CD4-positive, CD25-positive, alpha-beta regulatory T cell (primary cell): ENCODE measurements at regions not wholly inside any gene's neighbourhood (a gene's known extent, or its start where the extent isn't known, plus 50 kb on each side); places are given as distances from the start of the nearest gene placed in this dataset.

Experiments
- ATAC-seq, 2 donors: fragments of 150-1000 bp; cut with Tn5 transposase; one replicate each; pipeline ENCODE4 v1.10.0; 2021; ENCODE audit warnings: low read depth in 2 of 2, moderate number of reproducible peaks in 2 of 2, moderate library complexity in 1 of 2
- DNase-seq, 3 donors: peaks; one replicate each; pipeline versions ENCODE4 v3.0.0 to v3.0.0-alpha.2; 2012 to 2022; ENCODE audit warnings: mixed read lengths in 1 of 3
- H3K27ac ChIP-seq: one replicate; pipeline ENCODE4 v1.7.0; 2013; ENCODE audit warnings: mild to moderate bottlenecking, low read length; ENCODE audit not compliant: insufficient read depth, poor library complexity, severe bottlenecking
- H3K27me3 ChIP-seq: one replicate; pipeline ENCODE4 v1.7.0; 2013; ENCODE audit warnings: low read length; ENCODE audit not compliant: control insufficient read depth, insufficient read depth
- H3K36me3 ChIP-seq: one replicate; pipeline ENCODE4 v1.7.0; 2013; ENCODE audit warnings: mild to moderate bottlenecking, low read length, moderate library complexity; ENCODE audit not compliant: control insufficient read depth, insufficient read depth
- H3K4me1 ChIP-seq: 2 replicates; pipeline ENCODE4 v1.7.0; 2013; ENCODE audit warnings: mild to moderate bottlenecking, low read length; ENCODE audit not compliant: insufficient read depth, control insufficient read depth, poor library complexity, severe bottlenecking
- H3K4me3 ChIP-seq: one replicate; pipeline ENCODE4 v1.7.0; 2013; ENCODE audit warnings: low read depth, mild to moderate bottlenecking, low read length, moderate library complexity
- H3K9me3 ChIP-seq, 2 experiments: 1 replicate in 1 of 2; 2 replicates in 1 of 2; pipeline ENCODE4 v1.7.0; 2013; ENCODE audit warnings: low read length in 2 of 2, mild to moderate bottlenecking in 1 of 2, moderate library complexity in 1 of 2; ENCODE audit not compliant: control insufficient read depth in 2 of 2
- H3K27ac Mint-ChIP-seq, 3 donors: one replicate each; pipeline ENCODE4 v1.8.0; 2020 to 2022; ENCODE audit warnings: mild to moderate bottlenecking in 3 of 3, mixed read lengths in 3 of 3, moderate library complexity in 2 of 3
- H3K27me3 Mint-ChIP-seq: one replicate; pipeline ENCODE4 v1.8.0; 2022; ENCODE audit warnings: mild to moderate bottlenecking, mixed read lengths
- H3K36me3 Mint-ChIP-seq: one replicate; pipeline ENCODE4 v1.8.0; 2020; ENCODE audit warnings: mixed read lengths
- H3K4me1 Mint-ChIP-seq, 4 donors: one replicate each; pipeline ENCODE4 v1.8.0; 2020 to 2022; ENCODE audit warnings: mixed read lengths in 4 of 4, mild to moderate bottlenecking in 1 of 4
- H3K4me3 Mint-ChIP-seq, 4 donors: one replicate each; pipeline ENCODE4 v1.8.0; 2020 to 2022; ENCODE audit warnings: mild to moderate bottlenecking in 4 of 4, mixed read lengths in 4 of 4, moderate library complexity in 3 of 4
- H3K9me3 Mint-ChIP-seq, 7 donors: one replicate each; pipeline ENCODE4 v1.8.0; 2020 to 2022; ENCODE audit warnings: mixed read lengths in 7 of 7, mild to moderate bottlenecking in 3 of 7, moderate library complexity in 2 of 7

DNA sequence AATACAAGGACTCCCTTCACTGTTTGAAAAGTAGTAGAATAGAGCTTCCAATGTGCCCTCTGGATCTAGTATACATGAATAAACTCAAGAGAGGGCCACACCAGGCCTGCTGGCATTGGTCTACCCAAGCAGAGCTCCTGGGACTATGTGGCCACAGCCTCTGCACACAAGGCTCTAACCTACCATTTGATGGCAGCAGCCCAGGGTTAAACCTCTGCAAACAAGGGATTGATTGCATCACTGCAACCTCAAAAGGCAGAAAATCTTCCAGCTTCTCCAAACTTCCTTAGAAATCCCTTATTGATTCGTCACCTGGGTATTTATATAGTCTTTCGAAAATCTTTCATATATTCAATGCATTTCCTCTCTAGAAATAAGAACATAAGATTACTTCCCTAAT, 147.6 kb upstream of the SETBP1 start:
- H3K36me3 Mint-ChIP-seq, result no peaks in the 10 kb centered on the region
- no peak overlapping the region for H3K27ac Mint-ChIP-seq
- DNase-seq (no peak), ATAC-seq (no peak)
- H3K4me1 Mint-ChIP-seq, result no peaks in the 10 kb centered on the region
- H3K27me3 ChIP-seq, result no peaks in the 10 kb centered on the region
- no peak overlapping the region for H3K4me3 ChIP-seq
- no peaks in the 10 kb centered on the region for H3K4me1 ChIP-seq
- H3K9me3 ChIP-seq, result no peaks in the 10 kb centered on the region
- no peak overlapping the region for H3K4me3 Mint-ChIP-seq
- no peaks in the 10 kb centered on the region for H3K36me3 ChIP-seq
- H3K27me3 Mint-ChIP-seq, result no peaks in the 10 kb centered on the region
- no peak overlapping the region for H3K27ac ChIP-seq
- peaks cover 0 to 3% (median 0%) of the 10 kb centered on the region in 7 donors for H3K9me3 Mint-ChIP-seq

DNA sequence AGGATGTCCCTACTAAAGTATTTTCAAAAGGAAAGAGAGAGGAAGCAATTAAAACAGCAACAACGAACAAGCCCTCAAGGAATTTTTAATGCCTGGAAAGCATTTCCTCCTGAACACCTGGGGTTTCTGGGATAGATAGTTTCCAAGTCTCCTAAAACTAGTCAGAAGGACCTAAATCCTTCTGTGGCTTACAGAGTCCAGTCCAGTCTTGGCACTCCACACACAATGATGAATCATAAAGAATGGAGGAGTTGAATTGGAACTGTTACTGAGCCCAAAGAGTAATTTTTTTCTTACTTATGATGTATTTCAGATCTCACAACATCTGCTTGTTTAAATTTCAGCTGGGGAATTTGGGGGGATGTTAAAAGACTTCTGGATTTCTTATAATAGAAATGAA, 144.6 kb upstream of the SETBP1 start:
- no peaks in the 10 kb centered on the region for H3K4me1 ChIP-seq
- Mint-ChIP-seq H3K36me3 (no peaks in the 10 kb centered on the region), H3K27ac (no peak overlapping the region), H3K27me3 (no peaks in the 10 kb centered on the region), H3K4me3 (no peak overlapping the region), H3K9me3 (peaks cover 0 to 2% (median 0%) of the 10 kb centered on the region in 7 donors), H3K4me1 (no peaks in the 10 kb centered on the region)
- no peaks in the 10 kb centered on the region for H3K27me3 ChIP-seq
- H3K36me3 ChIP-seq, result no peaks in the 10 kb centered on the region
- H3K9me3 ChIP-seq, result no peaks in the 10 kb centered on the region
- H3K4me3 ChIP-seq, result no peak overlapping the region
- DNase-seq, result no peak
- no peak for ATAC-seq
- H3K27ac ChIP-seq, result no peak overlapping the region

GRCh38 chr18:44536619-44537018, 144.1 kb upstream of the SETBP1 start:
- Mint-ChIP-seq H3K4me3 (no peak overlapping the region), H3K27ac (no peak overlapping the region), H3K36me3 (no peaks in the 10 kb centered on the region), H3K4me1 (no peaks in the 10 kb centered on the region), H3K9me3 (peaks cover 0 to 2% (median 0%) of the 10 kb centered on the region in 7 donors), H3K27me3 (no peaks in the 10 kb centered on the region)
- no peak overlapping the region for H3K27ac ChIP-seq
- H3K27me3 ChIP-seq, result no peaks in the 10 kb centered on the region
- DNase-seq (no peak), ATAC-seq (no peak)
- no peak overlapping the region for H3K4me3 ChIP-seq
- no peaks in the 10 kb centered on the region for H3K36me3 ChIP-seq
- H3K9me3 ChIP-seq, result no peaks in the 10 kb centered on the region
- H3K4me1 ChIP-seq, result no peaks in the 10 kb centered on the region

- H3K36me3 ChIP-seq, result no peaks in the 10 kb centered on the region
- Mint-ChIP-seq H3K36me3 (no peaks in the 10 kb centered on the region), H3K27ac (no peak overlapping the region), H3K4me1 (no peaks in the 10 kb centered on the region), H3K27me3 (no peaks in the 10 kb centered on the region), H3K9me3 (peaks cover 0 to 2% (median 0%) of the 10 kb centered on the region in 7 donors), H3K4me3 (no peak overlapping the region)
- DNase-seq (no peak), ATAC-seq (no peak)
- H3K4me3 ChIP-seq, result no peak overlapping the region
- H3K9me3 ChIP-seq, result no peaks in the 10 kb centered on the region
- H3K27ac ChIP-seq, result no peak overlapping the region
- H3K27me3 ChIP-seq, result no peaks in the 10 kb centered on the region
- no peaks in the 10 kb centered on the region for H3K4me1 ChIP-seq
Observed at GRCh38 chr18:44537526-44537925, 143.2 kb upstream of the SETBP1 start.

- no peak for ATAC-seq
- Mint-ChIP-seq H3K4me3 (no peak overlapping the region), H3K36me3 (no peaks in the 10 kb centered on the region), H3K4me1 (no peaks in the 10 kb centered on the region), H3K27ac (no peak overlapping the region), H3K27me3 (no peaks in the 10 kb centered on the region), H3K9me3 (peaks cover 0 to 2% (median 0%) of the 10 kb centered on the region in 7 donors)
- Histone ChIP-seq H3K4me3 (no peak overlapping the region), H3K27ac (no peak overlapping the region), H3K4me1 (no peaks in the 10 kb centered on the region), H3K36me3 (no peaks in the 10 kb centered on the region), H3K9me3 (no peaks in the 10 kb centered on the region), H3K27me3 (no peaks in the 10 kb centered on the region)
- no peak for DNase-seq
Observed at GRCh38 chr18:44539926-44540325, 140.8 kb upstream of the SETBP1 start.

DNA sequence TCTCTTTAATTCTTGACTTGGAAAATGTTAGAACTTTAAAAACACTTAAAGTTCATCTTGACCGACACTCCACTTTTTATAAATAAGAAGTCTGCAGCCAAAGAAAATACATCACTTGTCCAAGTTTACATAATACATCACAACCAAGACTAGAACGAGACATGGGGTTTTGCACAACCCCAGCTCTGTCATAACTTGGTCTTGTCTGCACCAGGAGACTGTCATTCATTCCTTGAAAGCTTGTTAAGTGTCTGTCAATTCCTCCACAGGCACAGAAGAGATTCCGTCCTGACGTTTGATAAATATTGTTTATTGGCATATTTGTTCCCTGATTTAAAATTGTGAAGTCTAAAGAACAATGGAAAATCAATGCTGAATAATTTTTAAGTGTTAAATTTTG, 139.5 kb upstream of the SETBP1 start:
- Mint-ChIP-seq H3K9me3 (no peaks in the 10 kb centered on the region), H3K4me3 (no peak overlapping the region), H3K27ac (no peak overlapping the region), H3K36me3 (no peaks in the 10 kb centered on the region), H3K27me3 (no peaks in the 10 kb centered on the region), H3K4me1 (no peaks in the 10 kb centered on the region)
- H3K27me3 ChIP-seq, result no peaks in the 10 kb centered on the region
- H3K9me3 ChIP-seq, result no peaks in the 10 kb centered on the region
- no peaks in the 10 kb centered on the region for H3K36me3 ChIP-seq
- H3K27ac ChIP-seq, result no peak overlapping the region
- ATAC-seq (no peak), DNase-seq (no peak)
- H3K4me3 ChIP-seq, result no peak overlapping the region
- no peaks in the 10 kb centered on the region for H3K4me1 ChIP-seq

DNA sequence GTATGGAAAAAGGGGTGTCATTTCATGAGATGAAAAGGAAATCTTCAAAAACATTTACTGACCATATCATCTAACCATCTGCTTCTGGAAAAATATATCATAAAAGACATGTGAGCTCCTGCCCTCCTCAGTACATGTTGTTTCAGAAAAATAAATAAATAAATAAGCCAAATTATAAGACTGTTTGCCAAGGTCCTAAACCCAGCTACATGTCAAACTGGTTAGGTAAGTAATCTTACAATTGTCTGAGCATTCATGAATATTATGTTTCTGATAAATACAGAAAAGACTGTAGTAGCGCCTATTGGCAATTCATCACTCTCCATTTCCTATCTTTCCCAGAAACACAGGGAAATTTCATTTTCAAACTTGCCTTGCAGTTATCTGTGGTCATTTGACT, 138.9 kb upstream of the SETBP1 start:
- Mint-ChIP-seq H3K4me1 (no peaks in the 10 kb centered on the region), H3K27me3 (no peaks in the 10 kb centered on the region)

DNA sequence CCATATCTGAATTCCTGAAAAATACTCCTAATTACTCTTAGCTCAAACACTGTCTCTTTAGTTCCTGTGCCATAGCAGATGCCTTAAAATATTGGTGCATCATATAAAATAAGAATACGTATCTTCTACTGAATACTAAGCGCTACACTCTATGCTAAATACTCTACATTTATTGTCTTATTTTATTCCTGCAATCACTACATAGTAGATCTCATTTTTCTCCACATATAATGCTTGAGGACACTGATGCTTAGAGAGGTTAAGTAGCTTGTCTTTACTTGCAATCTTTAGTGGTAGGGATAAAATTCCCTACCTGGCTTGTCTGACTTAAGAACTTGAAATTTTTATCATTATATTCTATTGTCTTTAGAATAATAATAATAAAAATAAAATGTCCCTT, 137.3 kb upstream of the SETBP1 start:
- H3K9me3 ChIP-seq, result no peaks in the 10 kb centered on the region
- no peak overlapping the region for H3K27ac ChIP-seq
- no peak overlapping the region for H3K4me3 ChIP-seq
- no peaks in the 10 kb centered on the region for H3K4me1 ChIP-seq
- ATAC-seq (no peak), DNase-seq (no peak)
- Mint-ChIP-seq H3K9me3 (peaks cover 0 to 4% (median 0%) of the 10 kb centered on the region in 7 donors), H3K27ac (no peak overlapping the region), H3K36me3 (no peaks in the 10 kb centered on the region), H3K4me1 (no peaks in the 10 kb centered on the region), H3K4me3 (no peak overlapping the region), H3K27me3 (no peaks in the 10 kb centered on the region)
- H3K27me3 ChIP-seq, result no peaks in the 10 kb centered on the region
- no peaks in the 10 kb centered on the region for H3K36me3 ChIP-seq

More for the DNA sequence above, 138.9 kb upstream of the SETBP1 start:
- Histone ChIP-seq H3K4me3 (no peak overlapping the region), H3K36me3 (no peaks in the 10 kb centered on the region), H3K27ac (no peak overlapping the region), H3K9me3 (no peaks in the 10 kb centered on the region), H3K27me3 (no peaks in the 10 kb centered on the region), H3K4me1 (no peaks in the 10 kb centered on the region)
- H3K4me3 Mint-ChIP-seq, result no peak overlapping the region
- H3K9me3 Mint-ChIP-seq, result no peaks in the 10 kb centered on the region
- H3K27ac Mint-ChIP-seq, result no peak overlapping the region
- DNase-seq (no peak), ATAC-seq (no peak)
- no peaks in the 10 kb centered on the region for H3K36me3 Mint-ChIP-seq
